ENCODE measurements at regions not wholly inside any gene's neighbourhood (a gene's known extent, or its start where the extent isn't known, plus 50 kb on each side); places are given as distances from the start of the nearest gene placed in this dataset.

GRCh38 chr3:153757839-153758238 is 363.4 kb upstream of the ARHGEF26 start:
- TF ChIP-seq, protein P1, sequence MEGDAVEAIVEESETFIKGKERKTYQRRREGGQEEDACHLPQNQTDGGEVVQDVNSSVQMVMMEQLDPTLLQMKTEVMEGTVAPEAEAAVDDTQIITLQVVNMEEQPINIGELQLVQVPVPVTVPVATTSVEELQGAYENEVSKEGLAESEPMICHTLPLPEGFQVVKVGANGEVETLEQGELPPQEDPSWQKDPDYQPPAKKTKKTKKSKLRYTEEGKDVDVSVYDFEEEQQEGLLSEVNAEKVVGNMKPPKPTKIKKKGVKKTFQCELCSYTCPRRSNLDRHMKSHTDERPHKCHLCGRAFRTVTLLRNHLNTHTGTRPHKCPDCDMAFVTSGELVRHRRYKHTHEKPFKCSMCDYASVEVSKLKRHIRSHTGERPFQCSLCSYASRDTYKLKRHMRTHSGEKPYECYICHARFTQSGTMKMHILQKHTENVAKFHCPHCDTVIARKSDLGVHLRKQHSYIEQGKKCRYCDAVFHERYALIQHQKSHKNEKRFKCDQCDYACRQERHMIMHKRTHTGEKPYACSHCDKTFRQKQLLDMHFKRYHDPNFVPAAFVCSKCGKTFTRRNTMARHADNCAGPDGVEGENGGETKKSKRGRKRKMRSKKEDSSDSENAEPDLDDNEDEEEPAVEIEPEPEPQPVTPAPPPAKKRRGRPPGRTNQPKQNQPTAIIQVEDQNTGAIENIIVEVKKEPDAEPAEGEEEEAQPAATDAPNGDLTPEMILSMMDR (optimal IDR thresholded peaks at IDR 0.05 in 1 of 3, IDR thresholded peaks at IDR 0.05 in 1 of 3, conservative IDR thresholded peaks at IDR 0.05 in 1 of 3; ENCODE audit: extremely low read depth in 1 of 3, insufficient read depth in 2 of 3, low read length in 3 of 3), result no peak
- TF ChIP-seq EZH2 (IDR thresholded peaks at IDR 0.05; ENCODE audit: low read length), result no peak
